GM18951 (cell line): ENCODE measurements at regions not wholly inside any gene's neighbourhood (a gene's known extent, or its start where the extent isn't known, plus 50 kb on each side); places are given as distances from the start of the nearest gene placed in this dataset.

Experiments
- POLR2A ChIP-seq: IDR thresholded peaks from 4 replicates; pipeline ENCODE4 v1.6.1; 2011; ENCODE audit warnings: mild to moderate bottlenecking; ENCODE audit not compliant: insufficient read length, insufficient read depth; ENCODE audit errors: extremely low read depth
- in situ Hi-C: fragments of 300-500 bp; cut with MboI; formaldehyde crosslinking; loops from one replicate; pipeline ENCODE4 v1.12.0; 2022; ENCODE audit warnings: low sequenced_read_pairs, mixed read lengths, inconsistent platforms; ENCODE audit not compliant: unreplicated experiment

DNA sequence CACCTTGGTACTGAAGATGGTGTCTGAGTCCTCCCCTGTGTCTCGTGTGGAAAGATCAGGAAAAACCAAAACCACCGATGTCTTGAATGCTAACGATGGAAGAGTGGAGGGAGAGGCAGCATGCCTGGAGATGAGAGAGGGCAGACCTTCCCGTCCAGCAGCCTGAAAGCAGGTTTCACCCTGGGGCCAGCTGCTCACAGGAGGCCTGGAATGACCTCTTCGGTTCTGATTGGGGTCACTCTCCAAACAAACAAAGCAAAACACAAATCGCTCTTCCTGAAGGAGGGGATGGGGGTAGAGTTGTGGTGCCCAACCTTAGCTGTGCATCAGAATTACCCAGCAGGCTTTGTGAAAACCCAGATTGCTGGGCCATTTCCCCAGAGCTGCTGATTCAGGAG is 142.3 kb upstream of the SOX1 start:
- in situ Hi-C loops: no loop called here
- TF ChIP-seq POLR2A: no peak

DNA sequence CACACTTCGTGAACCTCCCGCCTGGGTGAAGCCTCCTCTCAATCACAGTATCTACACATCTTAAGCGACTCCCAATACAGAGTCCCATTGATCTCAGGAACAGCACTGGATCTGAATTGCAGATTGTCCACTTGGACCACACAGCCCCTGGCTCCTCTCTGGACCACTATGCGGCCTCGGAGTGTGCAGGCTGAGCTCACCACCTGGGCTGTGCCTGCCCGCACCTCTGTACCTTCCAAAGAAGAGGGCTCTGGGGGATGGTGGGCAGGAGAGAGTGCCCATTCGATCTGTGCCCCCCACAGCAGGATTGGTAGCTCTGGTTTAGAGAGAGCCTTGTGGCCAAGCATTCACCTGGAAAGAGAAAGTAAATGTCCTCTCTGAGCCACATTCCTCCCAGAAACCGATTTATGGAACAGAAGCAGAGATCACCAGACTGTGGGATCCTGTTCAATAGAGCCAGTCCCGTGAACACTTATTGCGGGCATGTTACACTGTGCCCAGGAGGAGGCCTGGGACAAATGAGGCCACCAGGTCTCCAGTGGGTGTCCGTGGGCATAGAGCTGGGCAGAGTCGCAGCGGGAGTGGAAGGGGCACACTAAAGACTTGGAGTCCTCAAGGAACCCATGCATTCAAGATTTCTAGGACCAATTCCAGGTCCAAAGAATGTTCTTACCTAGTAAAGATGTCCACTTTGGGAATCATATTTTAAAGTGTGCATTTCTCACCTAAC is 141.6 kb upstream of the SOX1 start:
- in situ Hi-C loops: no loop called here
- no peak for TF ChIP-seq POLR2A

DNA sequence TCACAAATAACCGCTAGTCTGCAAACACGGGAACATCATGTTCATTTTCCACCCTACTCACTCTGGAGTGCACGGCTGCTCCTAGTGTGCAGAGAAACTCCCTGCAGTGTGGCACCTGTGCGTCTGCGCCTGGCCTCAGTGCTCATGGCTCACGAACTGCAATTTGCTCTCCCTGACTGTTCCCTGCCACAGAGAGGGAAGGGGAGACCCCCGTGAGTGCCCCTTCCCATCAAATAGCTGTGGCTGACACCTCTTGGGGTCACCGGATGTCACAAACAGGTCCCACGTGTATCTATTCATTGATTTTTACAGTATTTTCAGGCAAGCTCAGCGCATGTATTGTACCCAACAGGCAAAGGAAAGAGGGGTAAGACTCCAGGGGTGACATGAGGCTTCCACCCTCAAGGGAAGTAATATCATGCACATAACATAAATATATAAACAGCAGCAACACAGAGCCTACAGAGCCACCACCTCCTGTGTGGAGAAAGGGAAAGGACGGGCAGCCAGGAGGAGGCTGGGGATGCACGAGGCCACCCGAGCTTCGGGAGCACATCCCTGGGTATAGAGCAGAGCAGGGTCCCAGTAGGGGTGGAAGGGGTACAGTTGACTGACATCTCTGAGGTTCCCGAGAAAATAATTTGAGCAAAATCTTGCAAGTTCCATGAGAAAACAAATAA is 140.3 kb upstream of the SOX1 start:
- in situ Hi-C loops: no loop called here
- TF ChIP-seq POLR2A: no peak

DNA sequence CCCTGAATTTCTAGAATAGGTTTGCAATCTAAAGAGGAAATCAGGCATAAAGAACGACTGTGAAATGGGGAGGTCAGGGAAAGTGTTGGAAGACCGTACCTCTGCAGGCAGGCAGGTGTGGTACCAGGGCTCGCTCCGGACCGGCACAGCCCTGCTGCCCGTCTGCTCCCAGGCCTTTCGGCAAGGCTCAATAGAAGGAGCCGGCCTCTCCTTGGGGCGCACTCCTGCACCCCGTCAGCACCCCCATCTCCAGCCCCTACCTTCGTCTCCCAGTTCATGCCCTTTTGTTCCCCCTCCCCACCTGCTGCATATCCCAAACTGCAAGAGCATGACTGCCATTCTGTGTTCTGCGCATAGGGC is 139.8 kb upstream of the SOX1 start:
- no peak for TF ChIP-seq POLR2A

GRCh38 chr13:111929036-111929616 is 137.8 kb upstream of the SOX1 start:
- TF ChIP-seq POLR2A: no peak

More for the DNA sequence above, 139.8 kb upstream of the SOX1 start:
- in situ Hi-C loops: no loop called here

DNA sequence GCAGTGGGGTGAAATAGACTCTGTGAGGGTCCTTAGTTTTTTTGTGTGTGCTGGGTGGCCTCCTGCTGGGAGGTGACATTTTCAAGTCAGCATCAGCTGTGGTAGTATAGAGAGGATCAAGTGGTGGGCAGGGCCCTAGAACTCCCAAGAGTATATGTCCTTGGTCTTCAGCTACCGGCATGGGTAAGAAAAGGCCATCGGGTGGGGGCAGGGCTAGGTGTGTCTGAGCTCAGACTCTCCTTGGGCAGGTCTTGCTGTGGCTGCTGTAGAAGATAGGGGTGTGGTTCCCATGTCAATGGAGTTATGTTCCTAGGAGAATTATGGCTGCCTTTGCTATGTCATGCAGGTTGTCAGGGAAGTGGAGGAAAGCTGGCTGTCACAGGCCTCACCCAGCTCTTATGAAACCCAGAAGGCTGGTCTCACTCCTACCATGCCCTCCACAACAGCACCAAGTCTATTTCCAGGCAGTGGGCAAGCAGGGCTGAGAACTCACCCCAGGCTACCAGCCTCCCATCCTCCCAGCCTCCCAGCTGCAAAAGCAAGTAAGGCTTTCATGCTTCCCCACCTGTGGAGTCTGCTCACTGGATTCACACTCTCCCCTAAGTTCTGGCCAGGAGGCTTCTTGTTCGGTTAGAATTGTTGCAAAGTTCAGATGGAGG is 130.6 kb upstream of the SOX1 start:
- TF ChIP-seq POLR2A: no peak
- in situ Hi-C loops: no loop called here

More at GRCh38 chr13:111929036-111929616, 137.8 kb upstream of the SOX1 start:
- in situ Hi-C loops: no loop called here

- no peak for TF ChIP-seq POLR2A
- in situ Hi-C loops: no loop called here
Observed at GRCh38 chr13:111937777-111938311, 129.1 kb upstream of the SOX1 start.

- in situ Hi-C loops: no loop called here
- no peak for TF ChIP-seq POLR2A
Observed at GRCh38 chr13:111938741-111939665, 127.9 kb upstream of the SOX1 start.

DNA sequence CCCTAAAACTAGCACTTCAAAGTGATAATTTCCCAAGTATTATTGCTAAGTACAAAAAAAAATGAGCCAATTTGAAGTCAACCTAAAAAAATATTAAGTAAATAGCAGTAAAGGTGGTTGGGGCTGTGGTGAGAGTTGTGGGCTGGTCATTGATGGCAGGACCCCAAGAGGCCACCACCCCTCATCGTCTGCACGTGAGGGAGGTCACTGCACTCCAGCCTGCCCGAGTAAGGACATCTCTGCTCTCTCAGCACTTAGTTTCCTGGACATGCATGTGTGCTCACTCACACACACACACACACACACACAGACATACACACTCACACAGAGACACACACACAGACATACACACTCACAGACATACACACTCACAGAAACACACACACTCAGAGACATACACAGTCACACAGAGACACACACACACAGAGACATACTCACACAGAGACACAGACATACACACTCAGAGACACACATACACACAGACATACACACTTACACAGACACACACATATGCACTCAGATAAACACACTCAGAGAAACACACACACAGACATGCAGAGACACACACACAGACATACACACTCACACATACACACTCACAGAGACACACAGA is 127.2 kb upstream of the SOX1 start:
- in situ Hi-C loops: no loop called here
- TF ChIP-seq POLR2A: no peak

GRCh38 chr13:111940892-111941291 is 126.1 kb upstream of the SOX1 start:
- no peak for TF ChIP-seq POLR2A
- in situ Hi-C loops: no loop called here

DNA sequence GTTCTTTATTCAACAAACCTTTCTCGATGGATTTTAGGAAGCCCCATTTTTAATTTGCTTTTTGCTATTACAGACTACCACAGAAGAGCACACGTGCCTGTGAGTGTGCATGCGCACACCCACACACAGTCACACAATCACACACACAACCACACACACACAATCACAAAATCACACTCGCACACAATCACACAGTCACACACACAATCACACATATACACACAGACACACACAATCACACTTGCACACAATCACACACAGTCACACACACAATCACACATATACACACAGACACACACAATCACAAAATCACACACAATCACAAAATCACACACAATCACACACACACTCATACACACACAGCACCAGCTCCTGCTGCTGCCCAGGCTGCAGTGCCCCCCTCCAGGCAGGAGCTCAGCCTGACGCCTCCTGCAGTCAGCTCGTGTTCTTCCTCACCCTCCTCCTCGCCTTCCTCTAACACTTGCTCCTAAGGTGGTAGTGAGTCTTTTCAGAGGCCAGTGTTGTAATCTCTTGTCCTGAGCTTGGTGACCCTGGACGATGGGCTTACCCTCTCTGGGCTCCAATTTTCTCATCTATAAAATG is 125.0 kb upstream of the SOX1 start:
- in situ Hi-C loops: no loop called here
- TF ChIP-seq POLR2A: no peak
